H1 (cell line): ENCODE measurements at regions not wholly inside any gene's neighbourhood (a gene's known extent, or its start where the extent isn't known, plus 50 kb on each side); places are given as distances from the start of the nearest gene placed in this dataset.

Source experiments
- CTCF ChIA-PET: fragments of 300-600 bp; sonication (Branson Sonifier 250); formaldehyde crosslinking; loops from one replicate; lab custom pipeline; 2021; ENCODE audit not compliant: partially characterized antibody; lab: Charles Lee
- POLR2A ChIA-PET: fragments of 300-600 bp; sonication (Branson Sonifier 250); formaldehyde crosslinking; loops from one replicate; lab custom pipeline; 2021; ENCODE audit warnings: inconsistent platforms; ENCODE audit not compliant: partially characterized antibody; lab: Charles Lee
- DNase-seq, 2 experiments: peaks; one replicate each; pipeline versions ENCODE4 v3.0.0 to v3.0.0-alpha.2; 2010 to 2022; ENCODE audit warnings: low spot score in 2 of 2, low read depth in 1 of 2, mixed read lengths in 1 of 2
- FAIRE-seq: peaks from 2 replicates; lab custom pipeline; 2011; peaks lifted over from hg19 to GRCh38; lab: Jason Lieb, UNC
- H2AFZ ChIP-seq: 2 replicates; pipeline ENCODE4 v1.8.1; 2012; ENCODE audit warnings: low read length, inconsistent platforms
- H2AK5ac ChIP-seq: 2 replicates; pipeline ENCODE4 v1.6.1; 2013; ENCODE audit warnings: low read depth, low read length
- H2BK120ac ChIP-seq: replicated peaks from 2 replicates; pipeline ENCODE3; 2013; ENCODE audit warnings: low read depth, low read length, inconsistent platforms
- H2BK12ac ChIP-seq: 2 replicates; pipeline ENCODE4 v1.6.1; 2013; ENCODE audit warnings: low read depth, low read length
- H2BK15ac ChIP-seq: 2 replicates; pipeline ENCODE4 v1.6.1; 2013; ENCODE audit warnings: low read length
- H2BK20ac ChIP-seq: 2 replicates; pipeline ENCODE4 v1.6.1; 2013; ENCODE audit warnings: low read length
- H2BK5ac ChIP-seq: 2 replicates; pipeline ENCODE4 v1.6.1; 2013; ENCODE audit warnings: low read depth, low read length
- H3K14ac ChIP-seq: 2 replicates; pipeline ENCODE4 v1.6.1; 2013; ENCODE audit warnings: inconsistent platforms; ENCODE audit not compliant: insufficient read length
- H3K18ac ChIP-seq: 2 replicates; pipeline ENCODE4 v1.6.1; 2013; ENCODE audit warnings: low read length; ENCODE audit errors: extremely low read depth
- H3K23ac ChIP-seq: 2 replicates; pipeline ENCODE4 v1.6.1; 2013; ENCODE audit warnings: inconsistent platforms; ENCODE audit not compliant: insufficient read length
- H3K23me2 ChIP-seq: 2 replicates; pipeline ENCODE4 v1.6.1; 2013; ENCODE audit warnings: low read depth, low read length
- H3K27ac ChIP-seq: 2 replicates; pipeline ENCODE4 v1.6.1; 2011; ENCODE audit warnings: low read depth, low read length, inconsistent platforms
- H3K27me3 ChIP-seq, 4 experiments: replicated peaks in 1 of 4; 1 replicate in 1 of 4; 2 replicates in 3 of 4; pipeline versions ENCODE4 v1.6.1 to v1.8.1; 2011 to 2013; ENCODE audit warnings: low read length in 3 of 4, mild to moderate bottlenecking in 3 of 4, inconsistent platforms in 2 of 4, mixed read lengths in 2 of 4, moderate library complexity in 1 of 4; ENCODE audit not compliant: control insufficient read depth in 3 of 4, insufficient read depth in 3 of 4; ENCODE audit errors: extremely low read depth in 1 of 4
- H3K36me3 ChIP-seq, 4 experiments: 2 replicates each; pipeline versions ENCODE4 v1.6.1 to v1.8.1; 2011 to 2013; ENCODE audit warnings: mild to moderate bottlenecking in 4 of 4, low read length in 3 of 4, moderate library complexity in 2 of 4, control low read depth in 1 of 4, inconsistent platforms in 1 of 4; ENCODE audit not compliant: insufficient read depth in 4 of 4, control insufficient read depth in 2 of 4
- H3K4ac ChIP-seq: replicated peaks from 2 replicates; pipeline ENCODE3; 2013; ENCODE audit warnings: low read length, low read depth, mixed read lengths, inconsistent platforms; ENCODE audit not compliant: insufficient read length
- H3K4me1 ChIP-seq, 4 experiments: replicated peaks in 1 of 4; 1 replicate in 1 of 4; 2 replicates in 3 of 4; pipeline versions ENCODE4 v1.6.1 to v1.8.1; 2011 to 2013; ENCODE audit warnings: low read length in 3 of 4, inconsistent platforms in 2 of 4, mixed read lengths in 1 of 4; ENCODE audit not compliant: insufficient read depth in 4 of 4, control insufficient read depth in 3 of 4
- H3K4me2 ChIP-seq, 2 experiments: 2 replicates each; pipeline versions ENCODE4 v1.6.1 to v1.8.1; 2011 to 2013; ENCODE audit warnings: low read depth in 2 of 2, low read length in 2 of 2, control low read depth in 1 of 2, inconsistent platforms in 1 of 2, mild to moderate bottlenecking in 1 of 2; ENCODE audit not compliant: insufficient read depth in 1 of 2
- H3K4me3 ChIP-seq, 4 experiments: fragments of 200-600, 300-600 bp in 1 of 4; sonication (generic), shearing (Covaris generic), sonication (Bioruptor Twin) in 1 of 4; 2 replicates each; pipeline versions ENCODE4 v1.5.1 to v1.8.1; 2011 to 2016; ENCODE audit warnings: low read length in 4 of 4, low read depth in 3 of 4, control low read depth in 2 of 4, inconsistent platforms in 2 of 4, mild to moderate bottlenecking in 2 of 4, mixed read lengths in 1 of 4, moderate library complexity in 1 of 4; ENCODE audit not compliant: insufficient read depth in 2 of 4; ENCODE audit errors: extremely low read depth in 1 of 4
- H3K56ac ChIP-seq: replicated peaks from 2 replicates; pipeline ENCODE3; 2013; ENCODE audit warnings: low read depth, mild to moderate bottlenecking, mixed read lengths, low read length, inconsistent platforms; ENCODE audit not compliant: insufficient read length
- H3K79me1 ChIP-seq: 2 replicates; pipeline ENCODE4 v1.6.1; 2013; ENCODE audit warnings: low read depth, low read length, control low read depth
- H3K79me2 ChIP-seq, 2 experiments: 2 replicates each; pipeline versions ENCODE4 v1.6.1 to v1.8.1; 2012 to 2013; ENCODE audit warnings: low read length in 2 of 2, mild to moderate bottlenecking in 2 of 2, inconsistent platforms in 1 of 2; ENCODE audit not compliant: insufficient read depth in 2 of 2, control insufficient read depth in 1 of 2
- H3K9ac ChIP-seq, 4 experiments: replicated peaks in 1 of 4; 1 replicate in 1 of 4; 2 replicates in 3 of 4; pipeline versions ENCODE4 v1.6.1 to v1.8.1; 2011 to 2013; ENCODE audit warnings: low read depth in 3 of 4, low read length in 3 of 4, control low read depth in 2 of 4, mild to moderate bottlenecking in 2 of 4, moderate library complexity in 2 of 4, inconsistent platforms in 1 of 4; ENCODE audit errors: extremely low read depth in 1 of 4
- H3K9me3 ChIP-seq, 2 experiments: 2 replicates each; pipeline versions ENCODE4 v1.6.1 to v1.8.1; 2012 to 2013; ENCODE audit warnings: mild to moderate bottlenecking in 2 of 2, moderate library complexity in 2 of 2, control low read depth in 1 of 2, inconsistent platforms in 1 of 2, low read depth in 1 of 2, low read length in 1 of 2, mixed read lengths in 1 of 2; ENCODE audit not compliant: insufficient read depth in 2 of 2
- H4K20me1 ChIP-seq, 2 experiments: replicated peaks in 1 of 2; 2 replicates each; pipeline versions ENCODE3 to v1.8.1; 2011 to 2013; ENCODE audit warnings: inconsistent platforms in 2 of 2, low read length in 2 of 2, mild to moderate bottlenecking in 1 of 2; ENCODE audit not compliant: insufficient read depth in 2 of 2, control insufficient read depth in 1 of 2
- H4K5ac ChIP-seq: 2 replicates; pipeline ENCODE4 v1.6.1; 2013; ENCODE audit warnings: low read length, low read depth, mixed read lengths, inconsistent platforms; ENCODE audit not compliant: insufficient read length
- H4K8ac ChIP-seq: 2 replicates; pipeline ENCODE4 v1.8.0; 2013; ENCODE audit warnings: mild to moderate bottlenecking, moderate library complexity, low read length, inconsistent platforms; ENCODE audit not compliant: insufficient read depth; ENCODE audit errors: extremely low read depth
- H4K91ac ChIP-seq: replicated peaks from 2 replicates; pipeline ENCODE3; 2013; ENCODE audit warnings: low read length, mixed read lengths, inconsistent platforms; ENCODE audit not compliant: insufficient read length
- ASH2L ChIP-seq: fragments of 200-600, 300-600 bp; sonication (generic); IDR thresholded peaks from one replicate; pipeline ENCODE4 v1.7.1; 2017; ENCODE audit warnings: low read length
- GABPA ChIP-seq: IDR thresholded peaks from 2 replicates; pipeline ENCODE4 v1.6.1; 2011; ENCODE audit warnings: mild to moderate bottlenecking, low read length, moderate library complexity, borderline replicate concordance; ENCODE audit not compliant: insufficient read depth
- GTF2F1 ChIP-seq: IDR thresholded peaks from 2 replicates; pipeline ENCODE4 v1.6.1; 2012; ENCODE audit warnings: low read depth, low read length, improper control_type of control experiment, borderline replicate concordance
- MAFK ChIP-seq: IDR thresholded peaks from 2 replicates; pipeline ENCODE4 v1.6.1; 2012; ENCODE audit warnings: low read depth, mild to moderate bottlenecking, improper control_type of control experiment, low read length
- POLR2A ChIP-seq, 2 experiments: IDR thresholded peaks; 1 replicate in 1 of 2; 2 replicates in 1 of 2; pipeline ENCODE4 v1.6.1; 2011; ENCODE audit warnings: low read depth in 2 of 2, low read length in 2 of 2, mild to moderate bottlenecking in 2 of 2; ENCODE audit errors: control extremely low read depth in 1 of 2
- POU5F1 ChIP-seq: IDR thresholded peaks from 2 replicates; pipeline ENCODE4 v1.6.1; 2011; ENCODE audit warnings: low read depth, mild to moderate bottlenecking, low read length, moderate library complexity
- SIRT6 ChIP-seq: IDR thresholded peaks from one replicate; pipeline ENCODE4 v1.7.1; 2012; ENCODE audit warnings: low read length, inconsistent platforms
- SP1 ChIP-seq: IDR thresholded peaks from 2 replicates; pipeline ENCODE4 v1.6.1; 2011; ENCODE audit warnings: low read depth, low read length
- TAF1 ChIP-seq: IDR thresholded peaks from 2 replicates; pipeline ENCODE4 v1.6.1; 2011; ENCODE audit warnings: mild to moderate bottlenecking, low read depth, low read length
- TEAD4 ChIP-seq: IDR thresholded peaks from 2 replicates; pipeline ENCODE4 v1.6.1; 2012; ENCODE audit warnings: low read depth, low read length, inconsistent platforms, mixed read lengths
- YY1 ChIP-seq: IDR thresholded peaks from 2 replicates; pipeline ENCODE4 v1.6.1; 2011; ENCODE audit warnings: low read depth, mild to moderate bottlenecking, low read length
- WGBS, 2 experiments: shearing (Covaris generic) in 1 of 2; methylation state at CpG; one replicate each; pipeline versions ENCODE4 v1.1.6 to v1.1.7; 2013 to 2015; ENCODE audit warnings: low lambda C conversion rate in 2 of 2, mixed read lengths in 2 of 2, inconsistent platforms in 1 of 2, low coverage in 1 of 2, missing lambda C conversion rate in 1 of 2; ENCODE audit not compliant: insufficient replicate concordance in 2 of 2, insufficient coverage in 1 of 2, insufficient read length in 1 of 2; ENCODE audit errors: extremely low coverage in 1 of 2, missing lambda C conversion rate in 1 of 2; 5-methylcytosine and 5-hydroxymethylcytosine counted together

DNA sequence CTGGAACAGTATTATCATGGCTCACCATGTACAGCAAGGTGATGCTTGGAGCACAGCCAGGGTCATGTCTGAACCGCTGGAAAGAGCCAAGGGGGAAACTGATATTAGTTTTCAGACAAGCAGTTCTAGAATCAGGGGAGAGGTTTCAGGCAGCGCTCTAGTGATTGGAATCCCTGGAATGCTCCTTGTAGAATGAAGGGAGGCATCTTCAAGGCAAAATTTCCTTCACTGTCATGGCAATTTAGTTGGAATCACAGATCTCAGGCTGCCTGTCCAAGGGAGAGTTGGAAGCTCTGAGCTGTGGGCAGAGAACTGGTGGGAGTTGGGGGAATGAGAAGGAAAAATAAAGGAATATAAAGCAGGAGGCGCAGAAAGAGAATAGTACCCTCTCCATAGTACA is 737.1 kb downstream of the PTPRU start:
- CTCF ChIA-PET, result interaction anchor here (0.6 to 1.0 kb wide), 3 partner anchors 71 to 130 kb away, joined by 3 to 5 read pairs (median 4); no protein-coding TSS in a partner anchor
- Histone ChIP-seq H3K4me2 (peak overlapping the region; percentile 2 to 59; a peak in 3 of 4 replicates), H3K23me2 (no peaks in the 10 kb centered on the region; the same call in 1 of the 2 replicates), H4K20me1 (no peaks in the 10 kb centered on the region), H3K36me3 (no peaks in the 10 kb centered on the region), H2BK5ac (peak overlapping the region; percentile 89; the same call in 1 of the 2 replicates), H3K9me3 (peaks cover 3 to 7% of the 10 kb centered on the region in 2 experiments; a peak in 3 of 4 replicates), H3K79me2 (no peaks in the 10 kb centered on the region), H2BK20ac (no peak overlapping the region; the same call in 1 of the 2 replicates), H3K79me1 (no peaks in the 10 kb centered on the region), H4K5ac (peak overlapping the region; percentile 47), H3K9ac (no peak overlapping the region), H2AFZ (no peak overlapping the region), H2AK5ac (no peak overlapping the region), H4K8ac (no peak overlapping the region), H3K56ac (peak overlapping the region; percentile 71), H4K91ac (no peak overlapping the region), H3K4ac (no peak overlapping the region), H2BK120ac (peak overlapping the region; percentile 4), H3K23ac (no peak overlapping the region), H3K27ac (peak overlapping the region; percentile 43; the same call in 1 of the 2 replicates), H2BK12ac (peak overlapping the region; percentile 91; the same call in 1 of the 2 replicates), H3K14ac (no peak overlapping the region), H3K27me3 (peaks cover 0 to 3% (median 0%) of the 10 kb centered on the region in 4 experiments; a peak in 2 of 7 replicates), H3K18ac (peak overlapping the region; percentile 36)
- 43% methylated on average over 3 of the region's 3 CpGs; no CpG with 5 or more reads in 1 of the 2 experiments for WGBS, 2 experiments
- POLR2A ChIA-PET, result interaction anchor here (0.6 kb wide), 1 partner anchor 1452 kb away, joined by 6 read pairs; no protein-coding TSS in a partner anchor
- FAIRE-seq (peak; percentile 95), DNase-seq (peak in 1 of 2 experiments; percentile 39)
- TF ChIP-seq GABPA (no peak), POU5F1 (no peak), TEAD4 (peak; percentile 92), SP1 (no peak), YY1 (0 out of 2 replicates have a peak, but pooled peaks have one; percentile 37), GTF2F1 (no peak), ASH2L (peak; percentile 34), TAF1 (0 out of 2 replicates have a peak, but pooled peaks have one; percentile 28), MAFK (no peak), SIRT6 (no peak), POLR2A (IDR thresholded peaks at IDR 0.05; ENCODE audit: control extremely low read depth in 1 of 2, low read depth in 2 of 2, low read length in 2 of 2) (peak in 1 of 2 experiments; percentile 57; a peak in 1 of 3 replicates)
- TF ChIP-seq, all 59 proteins: peak for 5
- no peak overlapping the region for H2BK15ac ChIP-seq
- peak overlapping the region in 1 of 4 experiments; percentile 4; a peak in 1 of 8 replicates for H3K4me3 ChIP-seq
- peaks cover 17 to 27% (median 21%) of the 10 kb centered on the region in 4 experiments; a peak in 6 of 7 replicates for H3K4me1 ChIP-seq
